ENCODE measurements at regions not wholly inside any gene's neighbourhood (a gene's known extent, or its start where the extent isn't known, plus 50 kb on each side); places are given as distances from the start of the nearest gene placed in this dataset.

GRCh38 chr11:98027652-98028051, 993.1 kb upstream of the CNTN5 start:
- intact Hi-C loops (cut with DNase I; ENCODE audit: low total_unique reads): no loop called here
- Histone ChIP-seq H3K9me3 (peaks cover 0 to 1% (median 0%) of the 10 kb centered on the region in 8 donors), H3K27ac (no peak overlapping the region), H3K4me1 (no peaks in the 10 kb centered on the region), H3K27me3 (replicated peaks in 1 of 7) (no peaks in the 10 kb centered on the region), H3K36me3 (no peaks in the 10 kb centered on the region), H3K4me3 (no peak overlapping the region)
- WGBS, 5 donors: 61 to 73% (median 67%) methylated on average over 2 of the region's 2 CpGs
- TF ChIP-seq, protein P1, sequence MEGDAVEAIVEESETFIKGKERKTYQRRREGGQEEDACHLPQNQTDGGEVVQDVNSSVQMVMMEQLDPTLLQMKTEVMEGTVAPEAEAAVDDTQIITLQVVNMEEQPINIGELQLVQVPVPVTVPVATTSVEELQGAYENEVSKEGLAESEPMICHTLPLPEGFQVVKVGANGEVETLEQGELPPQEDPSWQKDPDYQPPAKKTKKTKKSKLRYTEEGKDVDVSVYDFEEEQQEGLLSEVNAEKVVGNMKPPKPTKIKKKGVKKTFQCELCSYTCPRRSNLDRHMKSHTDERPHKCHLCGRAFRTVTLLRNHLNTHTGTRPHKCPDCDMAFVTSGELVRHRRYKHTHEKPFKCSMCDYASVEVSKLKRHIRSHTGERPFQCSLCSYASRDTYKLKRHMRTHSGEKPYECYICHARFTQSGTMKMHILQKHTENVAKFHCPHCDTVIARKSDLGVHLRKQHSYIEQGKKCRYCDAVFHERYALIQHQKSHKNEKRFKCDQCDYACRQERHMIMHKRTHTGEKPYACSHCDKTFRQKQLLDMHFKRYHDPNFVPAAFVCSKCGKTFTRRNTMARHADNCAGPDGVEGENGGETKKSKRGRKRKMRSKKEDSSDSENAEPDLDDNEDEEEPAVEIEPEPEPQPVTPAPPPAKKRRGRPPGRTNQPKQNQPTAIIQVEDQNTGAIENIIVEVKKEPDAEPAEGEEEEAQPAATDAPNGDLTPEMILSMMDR (IDR thresholded peaks at IDR 0.05 in 8 of 11, conservative IDR thresholded peaks at IDR 0.05 in 3 of 11): no peak
- no peak for TF ChIP-seq POLR2A (IDR thresholded peaks at IDR 0.05)
- no peak for TF ChIP-seq POLR2AphosphoS5 (IDR thresholded peaks at IDR 0.05)
- no peak for DNase-seq

- Histone ChIP-seq H3K4me1 (no peaks in the 10 kb centered on the region), H3K9me3 (peaks cover 0 to 12% (median 3%) of the 10 kb centered on the region in 8 donors), H3K4me3 (no peak overlapping the region), H3K36me3 (no peaks in the 10 kb centered on the region), H3K27me3 (replicated peaks in 1 of 7) (no peaks in the 10 kb centered on the region), H3K27ac (no peak overlapping the region)
- 58 to 86% (median 66%) methylated on average over 1 of the region's 1 CpG for WGBS, 5 donors
- intact Hi-C loops (cut with DNase I; ENCODE audit: low total_unique reads): no loop called here
- TF ChIP-seq POLR2A (IDR thresholded peaks at IDR 0.05) (no peak), POLR2AphosphoS5 (IDR thresholded peaks at IDR 0.05) (no peak)
- TF ChIP-seq, protein P1 (IDR thresholded peaks at IDR 0.05 in 8 of 11, conservative IDR thresholded peaks at IDR 0.05 in 3 of 11): no peak
- no peak for DNase-seq
Observed at GRCh38 chr11:98029832-98030231, 990.9 kb upstream of the CNTN5 start.

DNA sequence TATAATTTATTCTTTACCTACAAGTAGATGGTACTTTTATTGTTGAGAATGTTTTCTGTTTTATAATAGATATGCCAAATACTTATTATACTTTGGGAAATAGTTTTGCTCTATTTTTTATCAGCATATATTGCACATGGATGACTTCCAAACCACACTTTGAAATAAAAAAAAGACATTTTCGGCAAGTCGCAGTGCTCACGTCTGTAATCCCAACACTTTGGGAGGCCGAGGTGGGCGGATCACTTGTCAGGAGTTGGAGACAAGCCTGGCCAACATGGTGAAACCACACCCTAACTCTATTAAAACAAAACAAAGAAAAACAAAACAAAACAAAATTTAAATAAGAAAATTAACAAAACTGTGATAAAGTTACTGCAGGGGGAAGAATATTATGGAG, 983.9 kb upstream of the CNTN5 start:
- 79 to 91% (median 90%) methylated on average over 5 of the region's 5 CpGs for WGBS, 5 donors
- Histone ChIP-seq H3K36me3 (no peaks in the 10 kb centered on the region), H3K9me3 (peaks cover 0 to 19% (median 3%) of the 10 kb centered on the region in 8 donors), H3K4me3 (no peak overlapping the region), H3K27me3 (replicated peaks in 1 of 7) (no peaks in the 10 kb centered on the region), H3K27ac (no peak overlapping the region), H3K4me1 (no peaks in the 10 kb centered on the region)
- DNase-seq: no peak
- TF ChIP-seq POLR2A (IDR thresholded peaks at IDR 0.05) (no peak), POLR2AphosphoS5 (IDR thresholded peaks at IDR 0.05) (no peak)
- TF ChIP-seq, protein P1 (IDR thresholded peaks at IDR 0.05 in 8 of 11, conservative IDR thresholded peaks at IDR 0.05 in 3 of 11): no peak
- intact Hi-C loops (cut with DNase I; ENCODE audit: low total_unique reads): no loop called here

GRCh38 chr11:98040061-98040808, 980.5 kb upstream of the CNTN5 start:
- TF ChIP-seq, protein P1 (IDR thresholded peaks at IDR 0.05 in 8 of 11, conservative IDR thresholded peaks at IDR 0.05 in 3 of 11): no peak
- no peak for TF ChIP-seq POLR2A (IDR thresholded peaks at IDR 0.05)
- TF ChIP-seq POLR2AphosphoS5 (IDR thresholded peaks at IDR 0.05): no peak
- intact Hi-C loops (cut with DNase I; ENCODE audit: low total_unique reads): no loop called here
- Histone ChIP-seq H3K9me3 (peaks cover 0 to 7% (median 0%) of the 10 kb centered on the region in 8 donors), H3K4me3 (no peak overlapping the region), H3K27me3 (replicated peaks in 1 of 7) (no peaks in the 10 kb centered on the region), H3K4me1 (no peaks in the 10 kb centered on the region), H3K27ac (no peak overlapping the region), H3K36me3 (no peaks in the 10 kb centered on the region)
- 92 to 97% (median 92%) methylated on average over 4 of the region's 4 CpGs for WGBS, 5 donors
- no peak for DNase-seq
